ENCODE measurements at regions not wholly inside any gene's neighbourhood (a gene's known extent, or its start where the extent isn't known, plus 50 kb on each side); places are given as distances from the start of the nearest gene placed in this dataset.

- no peak overlapping the region for H3K4me3 ChIP-seq (replicated peaks; ENCODE audit: low read depth, low read length)
- TF ChIP-seq CTCF (IDR thresholded peaks at IDR 0.05; ENCODE audit: low read depth, low read length, missing control alignments), result no peak
- no peak for DNase-seq (ENCODE audit: extremely low read depth, low read depth)
These were observed 356.6 kb upstream of the IRX4 start for GRCh38 chr5:2239201-2239910.

GRCh38 chr5:2238732-2239131 is 356.0 kb upstream of the IRX4 start:
- no peak for DNase-seq (ENCODE audit: extremely low read depth, low read depth)
- H3K4me3 ChIP-seq (replicated peaks; ENCODE audit: low read depth, low read length), result no peak overlapping the region
- TF ChIP-seq CTCF (IDR thresholded peaks at IDR 0.05; ENCODE audit: low read depth, low read length, missing control alignments), result no peak

- DNase-seq (ENCODE audit: extremely low read depth, low read depth), result no peak
- H3K4me3 ChIP-seq (replicated peaks; ENCODE audit: low read depth, low read length), result no peak overlapping the region
- TF ChIP-seq CTCF (IDR thresholded peaks at IDR 0.05; ENCODE audit: low read depth, low read length, missing control alignments), result no peak
These were observed 344.7 kb upstream of the IRX4 start for GRCh38 chr5:2227433-2227832.

GRCh38 chr5:2224689-2225088 is 342.0 kb upstream of the IRX4 start:
- TF ChIP-seq CTCF (IDR thresholded peaks at IDR 0.05; ENCODE audit: low read depth, low read length, missing control alignments), result no peak
- no peak overlapping the region for H3K4me3 ChIP-seq (replicated peaks; ENCODE audit: low read depth, low read length)
- DNase-seq (ENCODE audit: extremely low read depth, low read depth), result no peak

- DNase-seq (ENCODE audit: extremely low read depth, low read depth), result no peak
- no peak for TF ChIP-seq CTCF (IDR thresholded peaks at IDR 0.05; ENCODE audit: low read depth, low read length, missing control alignments)
- no peak overlapping the region for H3K4me3 ChIP-seq (replicated peaks; ENCODE audit: low read depth, low read length)
These were observed 340.6 kb upstream of the IRX4 start for GRCh38 chr5:2223303-2223702.

GRCh38 chr5:2222246-2222992 is 339.7 kb upstream of the IRX4 start:
- TF ChIP-seq CTCF (IDR thresholded peaks at IDR 0.05; ENCODE audit: low read depth, low read length, missing control alignments), result no peak

More at GRCh38 chr5:2222246-2222992, 339.7 kb upstream of the IRX4 start:
- no peak overlapping the region for H3K4me3 ChIP-seq (replicated peaks; ENCODE audit: low read depth, low read length)
- no peak for DNase-seq (ENCODE audit: extremely low read depth, low read depth)
